Stimulated activated CD8-positive, alpha-beta memory T cell treated with anti-CD3 and anti-CD28 coated beads, Interleukin-7, amount 100 ng/mL, for 24 hours (primary cell): ENCODE measurements at regions not wholly inside any gene's neighbourhood (a gene's known extent, or its start where the extent isn't known, plus 50 kb on each side); places are given as distances from the start of the nearest gene placed in this dataset.

Experiments used
- DNase-seq: peaks from one replicate; pipeline ENCODE4 v3.0.0-alpha.2; 2020; ENCODE audit warnings: low read depth

DNA sequence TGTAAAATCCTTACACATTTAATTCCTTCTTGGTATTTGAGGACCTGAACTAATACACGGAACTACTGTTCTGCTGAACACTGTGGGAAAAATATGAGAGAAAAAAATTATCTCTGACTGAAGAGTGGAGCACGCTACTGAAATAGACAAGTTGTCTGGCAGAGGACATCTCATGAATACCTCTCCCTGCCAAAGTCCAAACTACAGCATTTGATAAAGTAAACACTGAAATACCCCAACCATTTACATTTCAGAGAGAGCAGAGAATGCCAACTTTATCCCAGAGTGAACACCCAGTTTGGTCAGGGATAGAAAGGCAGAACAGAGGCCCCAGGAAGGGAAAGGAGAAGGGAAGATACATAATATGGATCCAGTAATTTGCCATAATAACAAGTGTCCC, 920.7 kb downstream of the SQOR start:
- DNase-seq, result no peak

DNA sequence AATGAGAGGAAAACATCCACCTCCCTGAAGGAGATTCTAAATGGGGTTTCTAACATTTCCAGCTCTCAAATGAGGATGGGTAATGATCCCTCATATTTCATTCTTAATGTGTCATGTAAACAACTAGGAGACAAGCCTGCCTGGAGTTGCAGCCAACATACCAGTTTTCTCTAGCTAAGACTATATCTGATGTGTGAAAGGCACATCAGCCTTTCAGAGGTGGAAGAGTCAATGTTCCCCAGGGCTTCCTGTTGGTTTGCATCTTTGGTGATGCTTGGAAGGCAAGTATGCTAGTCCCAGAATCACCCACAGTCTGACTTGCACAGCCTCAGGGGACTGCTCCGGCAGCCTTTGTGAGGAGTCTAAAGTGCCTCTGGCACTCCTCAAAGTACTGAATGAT, 921.2 kb downstream of the SQOR start:
- no peak for DNase-seq

DNA sequence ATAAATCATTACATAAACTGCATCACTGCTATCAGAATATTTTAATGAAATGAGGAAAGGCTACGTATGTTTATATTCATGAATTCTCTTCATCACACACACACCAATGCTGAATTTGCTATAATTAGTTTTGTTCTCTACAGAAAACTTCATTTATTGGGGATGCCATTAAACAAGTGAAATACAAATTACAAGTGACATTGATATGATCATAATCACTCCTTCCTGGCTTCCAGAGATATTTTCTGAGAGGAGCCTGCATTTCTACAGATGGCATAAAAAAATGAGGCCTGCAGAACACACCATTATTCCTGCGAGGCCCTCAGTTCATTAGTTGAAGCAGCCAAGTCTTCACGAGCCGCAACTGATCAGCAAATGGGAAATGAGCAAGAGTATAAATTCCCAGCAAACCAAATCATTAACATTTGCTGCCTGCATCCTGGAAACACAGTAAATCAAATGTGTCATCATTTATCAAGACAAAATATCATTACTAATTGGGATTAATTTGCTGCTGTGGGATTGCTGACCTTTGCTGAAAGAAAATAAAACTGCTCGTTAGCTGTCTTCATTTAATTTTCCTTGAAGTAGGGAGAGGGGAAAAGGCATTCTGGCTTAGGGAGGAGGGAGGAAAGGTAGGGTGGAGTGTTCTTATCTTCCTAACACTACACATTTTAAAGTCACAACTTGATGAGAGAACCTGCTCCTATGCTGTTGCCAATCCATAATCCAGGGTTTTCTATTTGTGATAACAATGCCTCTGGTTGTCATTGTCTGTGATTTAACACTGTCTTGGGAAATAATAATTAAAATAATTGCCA, 921.9 kb downstream of the SQOR start:
- DNase-seq, result no peak

DNA sequence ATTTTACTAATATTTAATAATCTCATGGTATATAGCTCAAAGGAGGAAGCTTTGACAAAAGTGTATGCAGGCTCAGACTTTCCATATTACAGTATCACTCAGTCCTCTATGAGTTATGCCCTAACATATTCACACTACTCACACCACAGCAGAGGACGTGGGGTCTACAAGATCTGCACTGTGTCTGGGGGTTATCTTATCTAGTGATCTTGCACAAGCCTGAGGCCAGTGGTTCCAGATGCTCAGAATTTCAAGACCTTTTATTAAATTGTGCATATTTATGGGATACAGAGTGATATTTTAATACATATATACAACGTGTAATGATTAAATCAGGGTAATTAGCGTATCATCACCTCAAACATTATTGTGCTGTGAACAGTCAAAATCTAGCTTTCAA, 933.1 kb downstream of the SQOR start:
- no peak for DNase-seq

DNA sequence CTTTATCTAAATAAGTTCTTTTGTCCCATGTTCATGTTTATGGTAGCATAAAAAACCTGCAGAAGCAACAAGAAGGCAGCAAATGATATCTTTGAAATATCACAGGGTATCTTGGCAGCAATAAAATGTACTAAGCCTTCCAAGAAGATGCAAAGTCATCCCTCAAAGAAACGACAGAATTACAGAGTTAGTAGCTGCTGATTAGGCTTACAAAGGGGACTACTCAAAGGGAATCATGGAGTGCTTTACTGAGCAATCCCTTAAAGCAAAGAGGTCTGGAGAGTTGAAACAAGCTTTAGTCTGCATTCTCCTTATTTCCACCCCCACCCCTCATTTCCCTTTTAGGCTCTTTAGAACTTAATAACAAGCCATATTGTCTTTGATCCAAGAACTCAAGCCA, 935.0 kb downstream of the SQOR start:
- no peak for DNase-seq

DNA sequence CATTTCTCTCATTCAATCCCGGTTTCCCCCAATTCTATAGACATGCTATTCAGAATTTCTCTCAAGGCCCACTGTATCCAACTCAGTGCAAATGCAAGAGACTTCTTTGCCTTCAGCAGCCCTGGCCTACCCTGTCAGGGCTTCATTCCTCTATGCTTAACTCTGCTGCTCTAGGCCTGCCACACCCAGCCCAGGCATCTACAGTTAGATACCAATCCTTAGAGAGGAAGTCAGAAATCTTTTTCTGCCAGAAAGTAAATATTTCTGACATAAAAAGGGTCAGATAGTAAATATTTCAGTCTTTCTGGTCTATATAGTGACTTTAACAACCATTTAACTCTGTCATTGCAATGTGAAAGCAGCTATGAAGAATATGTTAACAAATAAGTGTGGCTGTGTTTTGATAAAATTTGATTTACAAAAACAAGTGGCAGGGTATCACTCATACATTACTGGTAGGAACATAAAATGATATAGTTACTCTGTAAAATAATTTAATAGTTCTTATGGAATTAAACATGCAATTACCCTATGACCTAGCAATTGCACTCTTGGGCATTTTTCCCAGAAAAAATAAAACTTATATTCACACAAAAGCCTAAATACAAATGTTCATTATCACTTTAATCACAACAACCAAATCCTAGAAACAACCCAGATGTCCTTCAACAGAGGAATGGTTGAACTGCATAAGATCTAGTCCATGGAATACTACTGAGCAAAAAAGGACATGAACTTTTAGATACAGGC, 942.0 kb downstream of the SQOR start:
- DNase-seq, result no peak

DNA sequence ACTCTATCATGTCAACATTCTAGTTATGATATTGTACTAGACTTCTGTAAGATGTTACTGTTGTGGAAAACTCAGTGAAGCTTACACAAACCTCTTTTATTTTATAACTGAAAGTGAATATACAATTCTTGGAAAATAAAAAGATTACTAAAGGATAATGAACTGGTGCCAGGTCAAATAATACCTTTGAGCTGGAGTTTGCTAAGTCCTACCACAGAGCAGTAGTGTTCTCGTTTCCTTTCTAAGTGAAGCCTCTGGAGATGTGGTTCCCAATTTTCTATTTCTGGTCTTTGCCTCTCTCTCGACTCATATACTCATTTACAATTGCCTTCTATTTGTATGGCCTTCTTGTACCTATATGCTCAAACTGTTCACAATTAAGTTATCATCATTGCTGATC, 942.9 kb downstream of the SQOR start:
- no peak for DNase-seq

DNA sequence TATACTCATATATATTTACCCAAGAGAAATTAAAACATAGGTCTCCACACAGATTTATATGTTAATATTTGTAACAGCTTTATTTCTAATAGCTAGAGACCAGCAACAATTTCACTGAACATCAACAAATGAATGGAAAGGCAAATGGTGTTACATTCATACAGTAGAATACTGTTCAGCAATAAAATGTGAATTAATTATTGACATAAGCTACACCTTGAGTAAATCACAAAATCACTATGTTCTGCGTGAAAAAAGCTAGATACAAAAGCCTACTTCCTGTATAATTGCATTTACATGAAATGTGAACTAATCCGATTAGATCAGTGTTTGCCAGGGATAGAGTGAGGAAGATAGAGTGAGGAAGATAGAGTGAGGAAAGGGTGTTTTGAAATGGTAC, 945.7 kb downstream of the SQOR start:
- DNase-seq, result no peak

DNA sequence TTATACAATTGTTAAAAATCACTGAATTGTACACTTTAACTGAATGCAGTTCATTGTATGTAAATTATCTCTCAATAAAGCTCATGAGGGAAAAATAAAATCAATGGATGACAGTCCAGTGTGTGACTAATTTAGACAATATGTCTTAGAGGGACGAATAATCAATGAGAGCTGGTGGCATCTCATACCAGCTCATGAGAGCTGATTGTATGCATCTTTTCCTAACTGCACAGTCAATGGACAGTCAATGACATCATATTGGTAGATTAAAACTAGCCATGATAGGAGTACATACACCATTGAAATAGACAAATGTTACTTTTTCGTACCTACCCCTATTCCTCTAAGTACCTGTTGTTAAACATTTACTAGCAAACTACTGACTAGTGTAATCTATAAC, 946.1 kb downstream of the SQOR start:
- DNase-seq, result no peak

DNA sequence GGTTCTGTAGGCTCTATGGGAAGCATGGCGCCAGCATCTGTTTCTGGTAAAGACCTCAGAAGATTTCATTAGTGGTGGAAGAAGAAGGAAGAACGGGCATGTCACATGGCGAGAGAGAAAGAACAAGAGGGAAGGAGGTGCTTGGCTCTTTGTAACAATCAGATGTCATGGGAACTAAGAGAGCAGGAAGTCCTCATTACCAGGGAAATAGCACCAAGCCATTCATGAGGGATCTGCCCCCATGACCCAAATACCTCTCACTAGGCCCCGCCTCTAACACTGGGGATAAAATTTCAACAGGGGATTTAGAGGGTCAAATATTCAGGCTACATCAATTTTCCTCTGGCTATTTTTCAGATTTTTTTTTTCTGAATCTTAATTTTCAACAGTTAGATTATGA, 954.3 kb downstream of the SQOR start:
- DNase-seq, result no peak

DNA sequence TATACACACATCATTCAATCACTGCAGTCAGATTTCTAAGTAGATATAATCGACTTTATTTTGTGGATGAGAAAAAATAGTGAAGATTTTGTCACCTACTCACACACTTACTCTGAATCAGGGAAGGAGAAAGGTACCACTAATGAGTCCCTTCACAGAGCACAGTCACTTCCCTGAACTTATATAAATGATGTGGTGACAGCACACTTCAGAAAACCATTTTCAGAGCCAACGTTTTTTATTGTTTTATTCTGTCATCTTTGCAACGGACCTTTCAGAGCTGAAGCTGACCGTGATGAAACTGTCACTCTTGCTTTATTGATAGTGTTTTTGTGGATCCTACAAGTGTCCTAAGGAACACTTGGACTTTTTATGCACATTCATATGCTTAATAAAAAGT, 956.6 kb downstream of the SQOR start:
- DNase-seq, result no peak

DNA sequence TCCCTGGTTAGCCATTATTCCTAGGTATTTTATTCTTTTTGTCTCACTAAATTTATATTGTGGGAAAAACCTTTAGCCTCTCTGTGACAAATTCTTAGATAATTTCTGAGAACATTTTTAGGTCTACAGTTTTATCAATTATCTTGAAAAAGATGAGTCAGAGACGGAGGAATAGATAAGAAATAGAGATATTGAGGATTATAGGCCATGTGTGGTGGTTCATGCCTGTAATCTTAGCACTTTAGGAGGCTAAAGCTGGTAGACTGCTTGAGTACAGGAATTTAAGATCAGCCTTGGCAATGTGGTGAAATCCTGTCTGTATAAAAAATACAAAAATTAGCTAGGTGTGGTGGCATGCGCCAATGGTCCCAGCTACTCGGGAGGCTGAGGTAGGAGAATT, 960.2 kb downstream of the SQOR start:
- DNase-seq, result no peak

DNA sequence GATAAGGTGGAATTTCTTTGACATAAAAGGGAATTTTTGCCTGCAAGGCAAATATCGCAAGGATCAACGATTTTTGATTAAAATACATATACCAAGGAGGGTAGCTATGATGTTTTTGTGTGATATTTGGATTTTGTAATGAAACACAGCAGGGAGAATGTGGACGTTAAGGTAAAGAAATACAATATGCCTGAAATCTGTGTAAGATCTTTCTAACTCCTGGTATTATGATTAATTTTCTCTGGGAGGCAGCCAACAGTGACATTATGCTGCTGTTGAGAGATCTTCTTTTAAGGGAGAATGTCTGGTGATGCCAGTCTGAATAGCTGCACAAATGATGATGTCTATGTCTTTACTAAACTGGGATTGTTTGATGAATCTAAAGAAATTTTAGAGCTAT, 972.2 kb downstream of the SQOR start:
- no peak for DNase-seq

DNA sequence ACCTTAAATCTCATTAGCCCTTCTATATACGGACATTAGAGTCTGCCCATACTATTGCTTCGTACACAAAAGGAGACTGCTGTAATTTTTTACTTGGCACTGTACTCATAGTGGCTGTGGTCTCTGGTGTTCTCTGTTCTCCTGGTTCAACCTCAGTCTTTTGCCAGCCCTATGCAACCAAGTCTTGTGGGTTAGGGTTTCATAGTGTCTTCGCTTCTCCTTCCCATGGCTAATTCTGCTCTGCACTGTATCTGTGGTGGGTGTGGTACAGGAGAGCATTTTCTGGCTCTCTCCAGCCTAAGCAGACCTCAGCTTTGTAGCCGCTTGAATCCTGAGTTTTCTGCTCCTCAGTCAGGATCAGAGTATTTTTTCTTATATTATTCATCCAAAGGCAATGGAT, 981.2 kb downstream of the SQOR start:
- DNase-seq, result no peak

DNA sequence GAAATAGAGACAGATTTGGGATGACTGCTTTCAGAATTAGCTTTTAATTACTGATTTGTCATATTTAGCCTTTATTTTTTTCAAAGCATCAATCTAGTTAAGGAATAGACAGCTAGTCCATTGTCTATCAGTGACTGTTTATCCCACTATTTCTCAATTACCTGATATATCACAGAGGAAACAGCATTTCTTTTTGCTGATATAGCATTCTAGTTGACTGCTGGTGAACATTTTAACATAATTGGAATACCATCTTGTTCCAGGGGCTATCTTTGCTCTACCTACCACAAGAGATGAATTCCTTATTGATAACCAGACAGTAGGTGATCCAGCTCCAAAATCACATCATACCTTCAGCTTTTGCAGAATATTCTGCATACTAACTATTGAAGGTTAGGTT, 982.7 kb downstream of the SQOR start:
- no peak for DNase-seq

DNA sequence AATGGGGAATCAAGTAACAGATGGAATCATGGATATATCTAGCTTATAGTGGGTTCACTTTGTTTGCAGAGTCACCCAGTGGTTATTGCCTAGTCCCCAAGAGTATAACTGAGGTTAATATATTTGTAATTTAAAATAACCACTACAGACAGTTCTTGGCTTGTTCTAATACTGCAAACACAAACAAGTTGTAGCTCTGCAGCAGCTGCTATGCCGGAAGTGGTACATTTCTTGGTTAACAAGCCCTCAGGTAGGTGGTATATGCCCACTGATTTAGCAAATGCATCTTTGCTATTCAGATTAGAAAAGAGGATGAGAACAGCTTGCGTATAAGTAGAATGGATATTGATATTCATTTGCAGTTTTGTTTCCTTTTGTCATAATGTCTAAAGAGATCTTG, 984.2 kb downstream of the SQOR start:
- DNase-seq, result no peak

DNA sequence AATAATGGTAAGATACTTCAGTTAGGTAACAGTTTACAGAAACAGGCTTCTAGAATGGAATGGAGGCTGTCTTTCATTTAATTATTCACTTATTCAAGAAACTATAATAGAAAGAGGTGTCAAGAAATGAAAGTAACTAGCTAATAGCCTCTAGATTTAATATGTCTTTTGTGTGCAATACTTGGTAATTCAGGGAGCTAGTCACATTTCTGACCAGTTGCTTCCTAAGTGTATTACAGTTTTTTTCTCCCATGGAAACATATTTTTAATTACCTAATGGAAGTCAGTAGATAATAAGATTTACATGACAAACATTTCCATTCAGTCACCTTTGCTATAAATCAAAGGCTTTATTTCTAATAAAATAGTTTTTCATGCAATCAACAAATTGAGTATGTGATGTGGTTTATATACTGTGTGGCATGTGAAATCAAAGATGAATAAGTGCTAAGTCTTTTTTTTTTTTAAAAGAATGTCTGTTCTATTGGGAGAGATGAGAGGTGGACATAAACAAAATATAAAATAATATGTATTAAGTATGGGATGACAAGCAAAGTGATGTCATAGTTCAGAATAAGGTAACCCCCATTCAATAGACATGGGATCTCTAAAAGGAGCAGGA, 985.7 kb downstream of the SQOR start:
- no peak for DNase-seq

DNA sequence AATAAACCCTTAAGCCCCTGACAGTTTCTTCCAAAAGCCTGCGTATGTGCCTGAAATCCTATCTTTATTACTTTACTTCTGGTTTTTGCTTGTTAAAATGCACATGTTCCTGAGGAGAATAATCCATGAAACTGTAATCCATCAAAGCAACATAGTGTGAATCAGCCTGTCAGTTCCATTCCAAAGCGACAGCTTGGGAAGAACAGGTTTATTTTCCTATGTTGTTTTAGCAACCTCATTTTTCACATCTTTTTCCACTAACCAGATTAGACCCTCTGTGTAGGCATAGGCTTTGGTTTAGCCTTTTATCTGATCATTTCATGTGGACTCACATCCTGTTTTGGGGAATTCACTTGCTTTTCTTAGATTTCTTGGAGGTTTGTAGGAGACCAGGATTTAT, 988.0 kb downstream of the SQOR start:
- DNase-seq, result no peak

DNA sequence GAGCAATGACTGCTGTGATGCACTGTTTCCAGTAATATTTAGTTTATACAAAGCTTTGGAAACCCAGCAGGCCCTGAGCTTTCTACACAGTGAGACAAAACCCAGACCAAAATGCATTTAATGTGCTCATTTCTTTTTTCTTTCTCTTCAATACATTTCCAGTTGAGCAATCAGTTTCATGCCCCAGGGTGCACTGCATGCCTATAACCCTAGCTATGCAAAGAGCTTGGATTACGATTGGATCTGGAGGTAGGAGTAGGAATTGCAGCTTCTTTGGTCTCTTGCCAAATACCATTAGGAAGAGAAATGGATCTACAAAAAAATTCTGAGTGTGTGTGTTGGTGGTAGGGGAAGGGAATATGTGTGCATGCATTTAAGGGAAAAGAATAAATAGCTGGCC, 1001.4 kb downstream of the SQOR start:
- DNase-seq, result no peak

DNA sequence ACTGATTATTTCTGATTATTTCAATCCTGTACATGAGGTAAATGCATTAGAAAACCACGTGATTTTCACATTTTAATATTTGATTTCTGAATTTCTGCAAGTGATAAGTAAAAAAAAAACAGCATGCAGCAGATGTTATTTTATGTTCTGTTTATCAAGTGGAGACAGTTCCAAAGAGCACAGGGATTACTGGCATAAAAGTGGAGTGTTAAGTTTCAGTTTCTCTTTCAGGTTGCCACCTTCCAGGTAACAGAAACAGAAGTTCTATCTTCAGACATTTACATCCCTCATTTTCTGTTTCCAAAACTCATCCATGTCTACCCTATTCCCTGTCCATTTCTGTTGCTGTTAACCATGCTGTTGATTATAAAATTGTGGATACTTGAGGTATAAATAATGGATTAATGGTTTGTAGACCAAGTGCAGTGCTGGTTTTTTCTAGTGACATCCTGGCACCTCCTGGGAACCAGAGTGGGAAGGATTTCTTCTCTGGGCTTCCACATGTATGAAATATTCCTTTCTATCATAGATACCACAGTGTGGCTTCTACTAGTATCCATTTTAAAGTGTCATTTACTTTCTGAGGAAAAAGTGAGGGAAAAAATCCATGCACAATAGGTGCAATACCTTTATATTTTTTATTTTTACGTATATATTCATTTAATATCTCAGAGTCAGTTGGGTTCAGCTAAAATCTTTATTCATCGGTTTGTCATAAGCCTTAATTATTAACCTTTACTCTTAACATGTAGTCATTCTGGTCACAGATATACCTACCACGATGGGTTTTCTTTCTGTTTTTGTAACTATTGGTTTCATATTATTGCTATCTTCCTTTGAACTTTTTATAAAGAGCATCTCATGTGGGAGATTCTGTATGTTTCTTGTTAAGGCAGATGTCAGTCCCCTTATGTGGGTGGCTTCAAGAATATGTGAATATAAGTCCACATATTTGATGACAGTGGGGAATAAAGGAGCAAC, 1010.0 kb downstream of the SQOR start:
- no peak for DNase-seq

DNA sequence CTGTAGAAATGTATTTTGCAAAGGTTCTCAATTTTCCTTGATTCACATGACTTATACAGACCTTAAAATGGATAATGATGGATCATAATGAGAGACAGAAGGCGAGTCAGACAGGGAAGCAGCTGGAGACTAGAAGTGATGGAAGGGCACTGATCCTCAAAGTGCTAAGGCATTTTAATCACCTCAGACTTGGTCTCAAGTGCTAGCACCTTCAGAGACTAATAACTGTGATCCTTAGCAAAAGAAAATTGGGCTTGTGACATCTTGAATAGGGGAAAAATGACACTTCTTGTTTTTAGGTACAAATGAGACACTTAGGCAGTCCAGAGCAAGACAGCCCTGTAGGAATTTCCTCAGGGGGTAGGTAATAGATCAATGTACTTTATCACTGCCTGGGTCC, 1011.7 kb downstream of the SQOR start:
- DNase-seq, result no peak

DNA sequence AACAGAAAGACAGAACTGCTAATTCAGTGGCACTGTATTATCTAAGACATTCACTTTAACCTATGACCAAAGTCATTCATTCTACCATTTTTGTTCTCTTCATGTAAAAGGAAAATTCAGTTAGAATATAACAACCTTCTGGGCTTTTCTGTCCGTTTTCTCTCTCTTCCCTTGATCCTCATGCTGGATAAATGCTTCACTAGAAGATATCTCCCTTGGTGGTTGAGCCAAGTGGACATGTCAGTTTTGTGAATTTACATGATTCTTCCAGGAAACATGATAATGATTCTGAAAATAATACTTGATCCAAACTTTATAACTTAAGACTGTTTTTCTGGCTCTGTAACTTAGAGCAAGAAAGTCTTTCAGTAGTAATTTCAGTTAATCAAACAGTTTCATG, 1012.2 kb downstream of the SQOR start:
- no peak for DNase-seq
